Neural cell (in vitro differentiated cells): ENCODE measurements at regions not wholly inside any gene's neighbourhood (a gene's known extent, or its start where the extent isn't known, plus 50 kb on each side); places are given as distances from the start of the nearest gene placed in this dataset.

Source experiments
- H2AFZ ChIP-seq: fragments of 200-600, 300-800 bp; sonication (generic), shearing (Covaris generic); 2 replicates; pipeline ENCODE4 v1.6.0; 2014; ENCODE audit warnings: low read depth, mild to moderate bottlenecking, antibody characterized with exemption, low read length, moderate library complexity
- H3F3A ChIP-seq: fragments of 200-600 bp; shearing (Covaris generic); 2 replicates; pipeline ENCODE4 v1.6.1; 2016; ENCODE audit warnings: mild to moderate bottlenecking, moderate library complexity, mixed read lengths, antibody characterized with exemption, low read length; ENCODE audit not compliant: insufficient read depth, poor library complexity, severe bottlenecking
- H3K27ac ChIP-seq: fragments of 200-600, 300-800 bp; sonication (generic), shearing (Covaris generic); 2 replicates; pipeline ENCODE4 v1.5.1; 2014; ENCODE audit warnings: mild to moderate bottlenecking, low read length, moderate library complexity
- H3K27me3 ChIP-seq: fragments of 300-800, 200-600 bp; sonication (generic), shearing (Covaris generic); 2 replicates; pipeline ENCODE4 v1.6.0; 2014; ENCODE audit warnings: mild to moderate bottlenecking, low read depth, low read length, moderate library complexity; ENCODE audit not compliant: insufficient read depth
- H3K36me3 ChIP-seq: fragments of 300-800, 200-600 bp; sonication (generic), shearing (Covaris generic); 2 replicates; pipeline ENCODE4 v1.5.1; 2014; ENCODE audit warnings: mild to moderate bottlenecking, antibody characterized with exemption, low read length, moderate library complexity; ENCODE audit not compliant: insufficient read depth
- H3K4me2 ChIP-seq: fragments of 300-800, 200-600 bp; sonication (generic), shearing (Covaris generic); 2 replicates; pipeline ENCODE4 v1.6.0; 2014; ENCODE audit warnings: mild to moderate bottlenecking, low read length
- H3K4me3 ChIP-seq: fragments of 300-800, 200-600 bp; sonication (generic), shearing (Covaris generic); 2 replicates; pipeline ENCODE4 v1.5.1; 2014; ENCODE audit warnings: mild to moderate bottlenecking, low read length, moderate library complexity
- H3K79me2 ChIP-seq: fragments of 200-600 bp; shearing (Covaris generic); replicated peaks from 2 replicates; pipeline ENCODE4 v1.6.0; 2014; ENCODE audit warnings: mild to moderate bottlenecking, low read length, moderate library complexity; ENCODE audit not compliant: insufficient read depth
- H3K9ac ChIP-seq: fragments of 300-800, 200-600 bp; sonication (generic), shearing (Covaris generic); 2 replicates; pipeline ENCODE4 v1.6.1; 2016; ENCODE audit warnings: mild to moderate bottlenecking, low read length, mixed read lengths
- H3K9me2 ChIP-seq: fragments of 200-600 bp; shearing (Covaris generic); 2 replicates; pipeline ENCODE4 v1.6.1; 2016; ENCODE audit warnings: mild to moderate bottlenecking, low read length, mixed read lengths; ENCODE audit not compliant: insufficient read depth
- H3K9me3 ChIP-seq: fragments of 200-600, 300-800 bp; sonication (generic), shearing (Covaris generic); 2 replicates; pipeline ENCODE4 v1.6.1; 2016; ENCODE audit warnings: mild to moderate bottlenecking, mixed run types, low read length, moderate library complexity, mixed read lengths
- H4K20me1 ChIP-seq: fragments of 200-600 bp; shearing (Covaris generic); 2 replicates; pipeline ENCODE4 v1.6.1; 2016; ENCODE audit warnings: mild to moderate bottlenecking, mixed run types; ENCODE audit not compliant: insufficient read depth
- CTCF ChIP-seq: fragments of 450-650 bp; IDR thresholded peaks from 2 replicates; pipeline ENCODE4 v1.5.1; 2014; ENCODE audit warnings: antibody characterized with exemption, mild to moderate bottlenecking, moderate library complexity; ENCODE audit not compliant: poor library complexity, severe bottlenecking
- EP300 ChIP-seq: fragments of 450-650 bp; conservative IDR thresholded peaks from 2 replicates; pipeline ENCODE4 v1.6.1; 2014; ENCODE audit warnings: antibody characterized with exemption, mild to moderate bottlenecking, moderate library complexity; ENCODE audit not compliant: poor library complexity, severe bottlenecking
- EZH2 ChIP-seq: fragments of 200-600, 300-800 bp; shearing (Covaris generic), sonication (generic); IDR thresholded peaks from 2 replicates; pipeline ENCODE4 v1.6.1; 2014; ENCODE audit warnings: antibody characterized with exemption, low read length, borderline replicate concordance, mild to moderate bottlenecking; ENCODE audit not compliant: insufficient read depth, poor library complexity, severe bottlenecking
- MXI1 ChIP-seq: fragments of 450-650 bp; conservative IDR thresholded peaks from 2 replicates; pipeline ENCODE4 v1.6.1; 2014; ENCODE audit warnings: antibody characterized with exemption, mild to moderate bottlenecking; ENCODE audit not compliant: poor library complexity, severe bottlenecking
- POLR2AphosphoS5 ChIP-seq: IDR thresholded peaks from 2 replicates; pipeline ENCODE4 v1.6.1; 2012
- RAD21 ChIP-seq: fragments of 450-650 bp; conservative IDR thresholded peaks from 2 replicates; pipeline ENCODE4 v1.6.1; 2014; ENCODE audit warnings: antibody characterized with exemption, mild to moderate bottlenecking, moderate library complexity
- SMC3 ChIP-seq: fragments of 450-650 bp; conservative IDR thresholded peaks from 2 replicates; pipeline ENCODE4 v1.6.1; 2014; ENCODE audit warnings: antibody characterized with exemption, mild to moderate bottlenecking, moderate library complexity; ENCODE audit not compliant: poor library complexity
- TAF1 ChIP-seq: IDR thresholded peaks from 2 replicates; pipeline ENCODE4 v1.6.1; 2012; ENCODE audit warnings: low read depth
- TF ChIP-seq, protein P1 (sequence below): IDR thresholded peaks from 2 replicates; pipeline ENCODE4 v1.6.1; 2012; ENCODE audit warnings: borderline replicate concordance

DNA sequence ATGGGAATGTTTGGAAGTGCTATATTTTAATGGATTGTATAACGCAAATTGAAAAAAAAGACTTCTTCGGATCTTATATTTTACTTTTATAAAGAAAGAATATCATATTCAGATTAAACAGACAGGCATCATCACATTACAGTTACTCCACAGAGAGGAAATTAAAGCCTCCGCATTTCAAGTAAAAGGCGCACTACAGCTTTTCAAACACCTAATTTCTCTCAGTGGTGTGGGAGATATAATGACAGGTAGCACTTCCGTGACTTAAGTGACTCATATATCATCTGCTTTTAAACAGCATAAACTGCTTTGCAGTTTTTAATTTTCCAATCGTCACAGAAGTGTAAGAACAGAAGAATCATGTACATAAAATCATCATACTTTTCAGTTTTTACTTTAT lies 751.4 kb downstream of the FSCB start:
- H2AFZ ChIP-seq = no peak overlapping the region
- H3K79me2 ChIP-seq = no peaks in the 10 kb centered on the region
- no peaks in the 10 kb centered on the region for H4K20me1 ChIP-seq
- TF ChIP-seq POLR2AphosphoS5 (peak; percentile 54), TAF1 (no peak), CTCF (no peak)
- TF ChIP-seq, protein P1, sequence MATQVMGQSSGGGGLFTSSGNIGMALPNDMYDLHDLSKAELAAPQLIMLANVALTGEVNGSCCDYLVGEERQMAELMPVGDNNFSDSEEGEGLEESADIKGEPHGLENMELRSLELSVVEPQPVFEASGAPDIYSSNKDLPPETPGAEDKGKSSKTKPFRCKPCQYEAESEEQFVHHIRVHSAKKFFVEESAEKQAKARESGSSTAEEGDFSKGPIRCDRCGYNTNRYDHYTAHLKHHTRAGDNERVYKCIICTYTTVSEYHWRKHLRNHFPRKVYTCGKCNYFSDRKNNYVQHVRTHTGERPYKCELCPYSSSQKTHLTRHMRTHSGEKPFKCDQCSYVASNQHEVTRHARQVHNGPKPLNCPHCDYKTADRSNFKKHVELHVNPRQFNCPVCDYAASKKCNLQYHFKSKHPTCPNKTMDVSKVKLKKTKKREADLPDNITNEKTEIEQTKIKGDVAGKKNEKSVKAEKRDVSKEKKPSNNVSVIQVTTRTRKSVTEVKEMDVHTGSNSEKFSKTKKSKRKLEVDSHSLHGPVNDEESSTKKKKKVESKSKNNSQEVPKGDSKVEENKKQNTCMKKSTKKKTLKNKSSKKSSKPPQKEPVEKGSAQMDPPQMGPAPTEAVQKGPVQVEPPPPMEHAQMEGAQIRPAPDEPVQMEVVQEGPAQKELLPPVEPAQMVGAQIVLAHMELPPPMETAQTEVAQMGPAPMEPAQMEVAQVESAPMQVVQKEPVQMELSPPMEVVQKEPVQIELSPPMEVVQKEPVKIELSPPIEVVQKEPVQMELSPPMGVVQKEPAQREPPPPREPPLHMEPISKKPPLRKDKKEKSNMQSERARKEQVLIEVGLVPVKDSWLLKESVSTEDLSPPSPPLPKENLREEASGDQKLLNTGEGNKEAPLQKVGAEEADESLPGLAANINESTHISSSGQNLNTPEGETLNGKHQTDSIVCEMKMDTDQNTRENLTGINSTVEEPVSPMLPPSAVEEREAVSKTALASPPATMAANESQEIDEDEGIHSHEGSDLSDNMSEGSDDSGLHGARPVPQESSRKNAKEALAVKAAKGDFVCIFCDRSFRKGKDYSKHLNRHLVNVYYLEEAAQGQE = no peak
- no peaks in the 10 kb centered on the region for H3F3A ChIP-seq
- no peaks in the 10 kb centered on the region for H3K9me3 ChIP-seq
- H3K9me2 ChIP-seq = no peaks in the 10 kb centered on the region
- no peak overlapping the region for H3K4me3 ChIP-seq
- H3K36me3 ChIP-seq = no peaks in the 10 kb centered on the region
- H3K27ac ChIP-seq = peak overlapping the region; percentile 6
- H3K27me3 ChIP-seq = no peaks in the 10 kb centered on the region
- no peak overlapping the region for H3K9ac ChIP-seq
- H3K4me2 ChIP-seq = no peak overlapping the region

DNA sequence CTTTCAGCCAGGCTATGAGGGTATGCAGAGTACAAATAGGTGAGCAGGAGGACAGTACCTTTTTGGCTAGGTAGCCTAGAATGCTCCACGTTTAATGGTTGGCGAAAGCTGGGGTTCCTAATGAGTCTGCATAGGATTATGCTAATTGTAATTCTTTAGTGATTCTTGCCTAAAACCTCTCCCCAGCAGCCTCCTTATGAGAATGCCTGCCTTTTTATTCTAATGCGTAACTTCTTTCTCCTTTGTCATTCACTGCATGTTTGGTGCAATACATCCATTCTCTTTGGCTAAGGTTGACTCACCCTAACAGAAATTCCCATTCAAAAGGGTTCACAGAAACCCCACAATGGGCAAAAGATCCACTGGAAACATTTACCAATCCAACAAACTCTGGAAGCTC lies 752.2 kb downstream of the FSCB start:
- no peaks in the 10 kb centered on the region for H4K20me1 ChIP-seq
- no peak for TF ChIP-seq SMC3
- TF ChIP-seq POLR2AphosphoS5 = no peak
- TF ChIP-seq TAF1 = no peak
- TF ChIP-seq EZH2 = no peak
- TF ChIP-seq CTCF = no peak
- TF ChIP-seq, protein P1 = no peak
- no peak for TF ChIP-seq EP300
- no peak for TF ChIP-seq MXI1
- TF ChIP-seq RAD21 = no peak
- no peaks in the 10 kb centered on the region for H3K36me3 ChIP-seq
- H2AFZ ChIP-seq = no peak overlapping the region
- H3K4me2 ChIP-seq = no peak overlapping the region
- no peak overlapping the region for H3K27ac ChIP-seq
- H3K9ac ChIP-seq = no peak overlapping the region
- H3K79me2 ChIP-seq = no peaks in the 10 kb centered on the region
- no peaks in the 10 kb centered on the region for H3F3A ChIP-seq
- H3K27me3 ChIP-seq = no peaks in the 10 kb centered on the region
- no peak overlapping the region for H3K4me3 ChIP-seq
- no peaks in the 10 kb centered on the region for H3K9me3 ChIP-seq
- H3K9me2 ChIP-seq = no peaks in the 10 kb centered on the region
